WTC11 (cell line): ENCODE measurements at regions not wholly inside any gene's neighbourhood (a gene's known extent, or its start where the extent isn't known, plus 50 kb on each side); places are given as distances from the start of the nearest gene placed in this dataset.

Experiments
- ATAC-seq: fragments of 200-7000 bp; cut with Tn5 transposase; 2 replicates; pipeline ENCODE4 v1.10.0; 2021; ENCODE audit warnings: mild to moderate bottlenecking, moderate library complexity
- CTCF ChIA-PET: fragments of 300-600 bp; sonication (Branson Sonifier 250); formaldehyde crosslinking; loops from one replicate; lab custom pipeline; 2021; ENCODE audit warnings: antibody characterized with exemption; lab: Charles Lee
- POLR2A ChIA-PET: fragments of 350-600 bp; sonication (Branson Sonifier 250); formaldehyde crosslinking; loops from one replicate; lab custom pipeline; 2021; ENCODE audit warnings: antibody characterized with exemption; lab: Charles Lee
- DNase-seq: peaks from one replicate; pipeline ENCODE4 v3.0.0; 2021; ENCODE audit warnings: low spot score
- H3K27ac Mint-ChIP-seq: 2 replicates; pipeline ENCODE4 v1.8.0; 2021; ENCODE audit warnings: mixed read lengths
- H3K27me3 Mint-ChIP-seq: 2 replicates; pipeline ENCODE4 v1.8.0; 2021; ENCODE audit warnings: low read depth, mild to moderate bottlenecking, moderate library complexity, mixed read lengths
- H3K36me3 Mint-ChIP-seq: 2 replicates; pipeline ENCODE4 v1.8.0; 2021; ENCODE audit warnings: mixed read lengths
- H3K4me1 Mint-ChIP-seq: 2 replicates; pipeline ENCODE4 v1.8.0; 2022; ENCODE audit warnings: mixed read lengths
- H3K4me3 Mint-ChIP-seq: 2 replicates; pipeline ENCODE4 v1.8.0; 2021; ENCODE audit warnings: mild to moderate bottlenecking, moderate library complexity, mixed read lengths
- H3K9me3 Mint-ChIP-seq: 2 replicates; pipeline ENCODE4 v1.8.0; 2021; ENCODE audit warnings: mixed read lengths
- CBFB ChIP-seq: sonication (generic); formaldehyde crosslinking; IDR thresholded peaks from 2 replicates; pipeline ENCODE4 v1.8.1; 2022; ENCODE audit warnings: mild to moderate bottlenecking, low read depth, missing genetic modification reagents
- CREB1 ChIP-seq: sonication (generic); formaldehyde crosslinking; IDR thresholded peaks from 2 replicates; pipeline ENCODE4 v1.8.0; 2023; ENCODE audit warnings: mild to moderate bottlenecking, missing genetic modification reagents
- E2F4 ChIP-seq: sonication (generic); formaldehyde crosslinking; IDR thresholded peaks from 2 replicates; pipeline ENCODE4 v1.8.1; 2022; ENCODE audit warnings: low read depth, mild to moderate bottlenecking, moderate library complexity, missing genetic modification reagents, borderline replicate concordance
- ETV6 ChIP-seq: sonication (generic); formaldehyde crosslinking; IDR thresholded peaks from 2 replicates; pipeline ENCODE4 v1.8.1; 2022; ENCODE audit warnings: mild to moderate bottlenecking, missing genetic modification reagents
- GRHL2 ChIP-seq: fragments of 250-450 bp; sonication (Bioruptor Pico); IDR thresholded peaks from 2 replicates; pipeline ENCODE4 v1.8.0; 2022; ENCODE audit warnings: mild to moderate bottlenecking, moderate library complexity; ENCODE audit not compliant: insufficient replicate concordance, severe bottlenecking
- HMGA2 ChIP-seq: fragments of 250-450 bp; sonication (Bioruptor Pico); IDR thresholded peaks from 2 replicates; pipeline ENCODE4 v1.4.0; 2021; ENCODE audit warnings: mild to moderate bottlenecking, moderate library complexity
- MXD4 ChIP-seq: fragments of 250-450 bp; sonication (Bioruptor Pico); IDR thresholded peaks from 2 replicates; pipeline ENCODE4 v1.8.0; 2021; ENCODE audit warnings: mild to moderate bottlenecking, moderate library complexity, borderline replicate concordance
- NFE2L1 ChIP-seq: sonication (generic); formaldehyde crosslinking; IDR thresholded peaks from 2 replicates; pipeline ENCODE4 v1.8.1; 2023; ENCODE audit warnings: missing genetic modification reagents
- RORB ChIP-seq: fragments of 250-450 bp; sonication (Bioruptor Pico); IDR thresholded peaks from 2 replicates; pipeline ENCODE4 v1.9.0; 2021; ENCODE audit warnings: mild to moderate bottlenecking
- ZNF423 ChIP-seq: fragments of 250-450 bp; sonication (Bioruptor Pico); IDR thresholded peaks from 2 replicates; pipeline ENCODE4 v2.1.2; 2022; ENCODE audit warnings: mild to moderate bottlenecking, moderate library complexity
- ZNF671 ChIP-seq: fragments of 250-450 bp; sonication (Bioruptor Pico); IDR thresholded peaks from 2 replicates; pipeline ENCODE4 v1.8.0; 2021; ENCODE audit warnings: mild to moderate bottlenecking
- TF ChIP-seq, protein P1 (sequence below): sonication (generic); formaldehyde crosslinking; IDR thresholded peaks from 2 replicates; pipeline ENCODE4 v1.8.1; 2022; ENCODE audit warnings: mild to moderate bottlenecking, moderate library complexity, missing genetic modification reagents
- TF ChIP-seq, protein P2 (sequence below): sonication (generic); formaldehyde crosslinking; IDR thresholded peaks from 2 replicates; pipeline ENCODE4 v1.8.0; 2022; ENCODE audit warnings: mild to moderate bottlenecking, missing genetic modification reagents
- TF ChIP-seq, protein P3 (sequence below): fragments of 250-450 bp; sonication (Bioruptor Pico); IDR thresholded peaks from 2 replicates; pipeline ENCODE4 v1.8.0; 2021; ENCODE audit warnings: mild to moderate bottlenecking
- TF ChIP-seq, protein P4 (sequence below): sonication (generic); formaldehyde crosslinking; IDR thresholded peaks from 2 replicates; pipeline ENCODE4 v1.8.1; 2023; ENCODE audit warnings: mild to moderate bottlenecking, moderate library complexity, missing genetic modification reagents
- TF ChIP-seq, protein P5 (sequence below): sonication (generic); formaldehyde crosslinking; conservative IDR thresholded peaks from 2 replicates; pipeline ENCODE4 v1.8.1; 2023; ENCODE audit warnings: mild to moderate bottlenecking, low read depth, missing genetic modification reagents, moderate library complexity
- TF ChIP-seq, protein P6 (sequence below): sonication (generic); formaldehyde crosslinking; IDR thresholded peaks from 2 replicates; pipeline ENCODE4 v1.8.1; 2023; ENCODE audit warnings: mild to moderate bottlenecking, missing genetic modification reagents, borderline replicate concordance

- TF ChIP-seq CREB1 (CRISPR knock-in tag) = no peak
Observed at GRCh38 chrX:39264023-39264422, 462.8 kb downstream of the MID1IP1 start (continued).

- DNase-seq (no peak), ATAC-seq (no peak)
- peaks cover 9% of the 10 kb centered on the region; the same call in 1 of the 2 replicates for H3K27me3 Mint-ChIP-seq
- H3K4me1 Mint-ChIP-seq = no peaks in the 10 kb centered on the region
- no peaks in the 10 kb centered on the region for H3K36me3 Mint-ChIP-seq
- no peak overlapping the region for H3K27ac Mint-ChIP-seq
- ChIA-PET POLR2A (no interaction called here), CTCF (no interaction called here)
- H3K9me3 Mint-ChIP-seq = no peaks in the 10 kb centered on the region; the same call in 1 of the 2 replicates
- TF ChIP-seq CBFB (no peak), GRHL2 (CRISPR knock-in tag) (no peak)
- TF ChIP-seq, protein P1, sequence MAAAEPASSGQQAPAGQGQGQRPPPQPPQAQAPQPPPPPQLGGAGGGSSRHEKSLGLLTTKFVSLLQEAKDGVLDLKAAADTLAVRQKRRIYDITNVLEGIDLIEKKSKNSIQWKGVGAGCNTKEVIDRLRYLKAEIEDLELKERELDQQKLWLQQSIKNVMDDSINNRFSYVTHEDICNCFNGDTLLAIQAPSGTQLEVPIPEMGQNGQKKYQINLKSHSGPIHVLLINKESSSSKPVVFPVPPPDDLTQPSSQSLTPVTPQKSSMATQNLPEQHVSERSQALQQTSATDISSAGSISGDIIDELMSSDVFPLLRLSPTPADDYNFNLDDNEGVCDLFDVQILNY (CRISPR knock-in tag) = no peak
- TF ChIP-seq, protein P2, sequence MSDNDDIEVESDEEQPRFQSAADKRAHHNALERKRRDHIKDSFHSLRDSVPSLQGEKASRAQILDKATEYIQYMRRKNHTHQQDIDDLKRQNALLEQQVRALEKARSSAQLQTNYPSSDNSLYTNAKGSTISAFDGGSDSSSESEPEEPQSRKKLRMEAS (CRISPR knock-in tag) = no peak
- H3K4me3 Mint-ChIP-seq = no peak overlapping the region
Observed at GRCh38 chrX:39267176-39267575, 465.9 kb downstream of the MID1IP1 start.

- Mint-ChIP-seq H3K27ac (no peak overlapping the region), H3K9me3 (no peaks in the 10 kb centered on the region; the same call in 1 of the 2 replicates), H3K36me3 (no peaks in the 10 kb centered on the region), H3K27me3 (peaks cover 9% of the 10 kb centered on the region; the same call in 1 of the 2 replicates), H3K4me3 (no peak overlapping the region)
- DNase-seq = no peak
- no peak for ATAC-seq
- POLR2A ChIA-PET = no interaction called here
- TF ChIP-seq, protein P3, sequence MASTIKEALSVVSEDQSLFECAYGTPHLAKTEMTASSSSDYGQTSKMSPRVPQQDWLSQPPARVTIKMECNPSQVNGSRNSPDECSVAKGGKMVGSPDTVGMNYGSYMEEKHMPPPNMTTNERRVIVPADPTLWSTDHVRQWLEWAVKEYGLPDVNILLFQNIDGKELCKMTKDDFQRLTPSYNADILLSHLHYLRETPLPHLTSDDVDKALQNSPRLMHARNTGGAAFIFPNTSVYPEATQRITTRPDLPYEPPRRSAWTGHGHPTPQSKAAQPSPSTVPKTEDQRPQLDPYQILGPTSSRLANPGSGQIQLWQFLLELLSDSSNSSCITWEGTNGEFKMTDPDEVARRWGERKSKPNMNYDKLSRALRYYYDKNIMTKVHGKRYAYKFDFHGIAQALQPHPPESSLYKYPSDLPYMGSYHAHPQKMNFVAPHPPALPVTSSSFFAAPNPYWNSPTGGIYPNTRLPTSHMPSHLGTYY (CRISPR knock-in tag) = no peak
- TF ChIP-seq, all 79 proteins: peak for 0
- CTCF ChIA-PET = no interaction called here
- H3K4me1 Mint-ChIP-seq = no peaks in the 10 kb centered on the region
Observed at GRCh38 chrX:39268207-39268606, 466.9 kb downstream of the MID1IP1 start.

GRCh38 chrX:39275500-39276068, 474.3 kb downstream of the MID1IP1 start:
- CTCF ChIA-PET = no interaction called here
- POLR2A ChIA-PET = no interaction called here
- H3K27me3 Mint-ChIP-seq = peaks cover 6% of the 10 kb centered on the region; the same call in 1 of the 2 replicates
- TF ChIP-seq CBFB (no peak), MXD4 (no peak), E2F4 (no peak), ETV6 (CRISPR knock-in tag) (no peak), ZNF671 (CRISPR knock-in tag) (no peak), ZNF423 (CRISPR knock-in tag) (no peak), NFE2L1 (CRISPR knock-in tag) (no peak), HMGA2 (no peak), RORB (CRISPR knock-in tag) (no peak)
- TF ChIP-seq, protein P4, sequence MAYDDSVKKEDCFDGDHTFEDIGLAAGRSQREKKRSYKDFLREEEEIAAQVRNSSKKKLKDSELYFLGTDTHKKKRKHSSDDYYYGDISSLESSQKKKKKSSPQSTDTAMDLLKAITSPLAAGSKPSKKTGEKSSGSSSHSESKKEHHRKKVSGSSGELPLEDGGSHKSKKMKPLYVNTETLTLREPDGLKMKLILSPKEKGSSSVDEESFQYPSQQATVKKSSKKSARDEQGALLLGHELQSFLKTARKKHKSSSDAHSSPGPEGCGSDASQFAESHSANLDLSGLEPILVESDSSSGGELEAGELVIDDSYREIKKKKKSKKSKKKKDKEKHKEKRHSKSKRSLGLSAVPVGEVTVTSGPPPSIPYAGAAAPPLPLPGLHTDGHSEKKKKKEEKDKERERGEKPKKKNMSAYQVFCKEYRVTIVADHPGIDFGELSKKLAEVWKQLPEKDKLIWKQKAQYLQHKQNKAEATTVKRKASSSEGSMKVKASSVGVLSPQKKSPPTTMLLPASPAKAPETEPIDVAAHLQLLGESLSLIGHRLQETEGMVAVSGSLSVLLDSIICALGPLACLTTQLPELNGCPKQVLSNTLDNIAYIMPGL (CRISPR knock-in tag) = no peak
- TF ChIP-seq, protein P2 (CRISPR knock-in tag) = no peak
- TF ChIP-seq, protein P5, sequence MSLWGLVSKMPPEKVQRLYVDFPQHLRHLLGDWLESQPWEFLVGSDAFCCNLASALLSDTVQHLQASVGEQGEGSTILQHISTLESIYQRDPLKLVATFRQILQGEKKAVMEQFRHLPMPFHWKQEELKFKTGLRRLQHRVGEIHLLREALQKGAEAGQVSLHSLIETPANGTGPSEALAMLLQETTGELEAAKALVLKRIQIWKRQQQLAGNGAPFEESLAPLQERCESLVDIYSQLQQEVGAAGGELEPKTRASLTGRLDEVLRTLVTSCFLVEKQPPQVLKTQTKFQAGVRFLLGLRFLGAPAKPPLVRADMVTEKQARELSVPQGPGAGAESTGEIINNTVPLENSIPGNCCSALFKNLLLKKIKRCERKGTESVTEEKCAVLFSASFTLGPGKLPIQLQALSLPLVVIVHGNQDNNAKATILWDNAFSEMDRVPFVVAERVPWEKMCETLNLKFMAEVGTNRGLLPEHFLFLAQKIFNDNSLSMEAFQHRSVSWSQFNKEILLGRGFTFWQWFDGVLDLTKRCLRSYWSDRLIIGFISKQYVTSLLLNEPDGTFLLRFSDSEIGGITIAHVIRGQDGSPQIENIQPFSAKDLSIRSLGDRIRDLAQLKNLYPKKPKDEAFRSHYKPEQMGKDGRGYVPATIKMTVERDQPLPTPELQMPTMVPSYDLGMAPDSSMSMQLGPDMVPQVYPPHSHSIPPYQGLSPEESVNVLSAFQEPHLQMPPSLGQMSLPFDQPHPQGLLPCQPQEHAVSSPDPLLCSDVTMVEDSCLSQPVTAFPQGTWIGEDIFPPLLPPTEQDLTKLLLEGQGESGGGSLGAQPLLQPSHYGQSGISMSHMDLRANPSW (CRISPR knock-in tag) = no peak
- TF ChIP-seq, protein P6, sequence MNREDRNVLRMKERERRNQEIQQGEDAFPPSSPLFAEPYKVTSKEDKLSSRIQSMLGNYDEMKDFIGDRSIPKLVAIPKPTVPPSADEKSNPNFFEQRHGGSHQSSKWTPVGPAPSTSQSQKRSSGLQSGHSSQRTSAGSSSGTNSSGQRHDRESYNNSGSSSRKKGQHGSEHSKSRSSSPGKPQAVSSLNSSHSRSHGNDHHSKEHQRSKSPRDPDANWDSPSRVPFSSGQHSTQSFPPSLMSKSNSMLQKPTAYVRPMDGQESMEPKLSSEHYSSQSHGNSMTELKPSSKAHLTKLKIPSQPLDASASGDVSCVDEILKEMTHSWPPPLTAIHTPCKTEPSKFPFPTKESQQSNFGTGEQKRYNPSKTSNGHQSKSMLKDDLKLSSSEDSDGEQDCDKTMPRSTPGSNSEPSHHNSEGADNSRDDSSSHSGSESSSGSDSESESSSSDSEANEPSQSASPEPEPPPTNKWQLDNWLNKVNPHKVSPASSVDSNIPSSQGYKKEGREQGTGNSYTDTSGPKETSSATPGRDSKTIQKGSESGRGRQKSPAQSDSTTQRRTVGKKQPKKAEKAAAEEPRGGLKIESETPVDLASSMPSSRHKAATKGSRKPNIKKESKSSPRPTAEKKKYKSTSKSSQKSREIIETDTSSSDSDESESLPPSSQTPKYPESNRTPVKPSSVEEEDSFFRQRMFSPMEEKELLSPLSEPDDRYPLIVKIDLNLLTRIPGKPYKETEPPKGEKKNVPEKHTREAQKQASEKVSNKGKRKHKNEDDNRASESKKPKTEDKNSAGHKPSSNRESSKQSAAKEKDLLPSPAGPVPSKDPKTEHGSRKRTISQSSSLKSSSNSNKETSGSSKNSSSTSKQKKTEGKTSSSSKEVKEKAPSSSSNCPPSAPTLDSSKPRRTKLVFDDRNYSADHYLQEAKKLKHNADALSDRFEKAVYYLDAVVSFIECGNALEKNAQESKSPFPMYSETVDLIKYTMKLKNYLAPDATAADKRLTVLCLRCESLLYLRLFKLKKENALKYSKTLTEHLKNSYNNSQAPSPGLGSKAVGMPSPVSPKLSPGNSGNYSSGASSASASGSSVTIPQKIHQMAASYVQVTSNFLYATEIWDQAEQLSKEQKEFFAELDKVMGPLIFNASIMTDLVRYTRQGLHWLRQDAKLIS (CRISPR knock-in tag) = no peak
- DNase-seq (no peak), ATAC-seq (no peak)
- no peak overlapping the region for H3K27ac Mint-ChIP-seq
- no peak overlapping the region for H3K4me3 Mint-ChIP-seq
- peaks cover 6% of the 10 kb centered on the region for H3K9me3 Mint-ChIP-seq
- no peaks in the 10 kb centered on the region for H3K4me1 Mint-ChIP-seq
- H3K36me3 Mint-ChIP-seq = peaks cover 9% of the 10 kb centered on the region
